T-helper 2 cell (primary cell): ENCODE measurements at regions not wholly inside any gene's neighbourhood (a gene's known extent, or its start where the extent isn't known, plus 50 kb on each side); places are given as distances from the start of the nearest gene placed in this dataset.

ENCODE experiments used
- DNase-seq, 5 experiments: peaks; one replicate each; pipeline versions ENCODE4 v3.0.0 to v3.0.0-alpha.2; 2012 to 2022

- DNase-seq, result no peak
Measured at GRCh38 chr6:1054653-1055014, 257.3 kb upstream of the FOXQ1 start.

DNA sequence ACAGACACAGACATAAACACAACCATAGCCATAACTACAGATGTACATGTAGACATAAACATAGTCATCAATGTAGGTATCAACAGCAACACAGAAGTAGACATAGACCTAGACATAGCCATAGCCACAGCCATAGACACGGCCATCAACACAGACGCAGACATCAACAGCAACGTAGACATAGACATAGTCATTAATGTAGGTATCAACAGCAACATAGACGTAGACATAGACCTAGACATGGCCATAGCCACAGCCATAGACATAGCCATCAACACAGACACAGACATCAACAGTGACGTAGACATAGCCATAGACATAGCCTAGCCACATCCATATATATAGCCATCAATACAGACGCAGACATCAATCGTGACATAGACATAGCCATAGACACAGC, 258.3 kb upstream of the FOXQ1 start:
- no peak for DNase-seq

DNA sequence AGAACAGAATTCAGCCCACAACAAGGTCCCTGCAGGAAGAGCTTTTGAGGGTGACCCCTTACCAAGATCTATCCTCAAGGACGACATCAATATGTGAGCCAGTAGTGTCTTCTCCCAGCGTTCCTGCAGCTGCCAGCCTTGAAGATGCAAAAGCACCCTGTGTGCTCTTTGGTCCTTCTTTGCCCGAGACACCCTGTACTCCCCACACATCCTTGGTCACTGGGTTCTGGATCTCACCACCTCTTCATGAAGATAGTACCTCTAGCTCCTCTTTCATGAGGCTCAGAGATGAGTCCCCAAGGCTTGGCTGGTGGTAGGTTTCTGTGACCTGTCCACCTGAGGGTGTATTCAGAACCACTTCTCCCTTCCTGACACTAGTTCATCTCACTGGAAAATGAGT, 259.6 kb upstream of the FOXQ1 start:
- no peak for DNase-seq

DNA sequence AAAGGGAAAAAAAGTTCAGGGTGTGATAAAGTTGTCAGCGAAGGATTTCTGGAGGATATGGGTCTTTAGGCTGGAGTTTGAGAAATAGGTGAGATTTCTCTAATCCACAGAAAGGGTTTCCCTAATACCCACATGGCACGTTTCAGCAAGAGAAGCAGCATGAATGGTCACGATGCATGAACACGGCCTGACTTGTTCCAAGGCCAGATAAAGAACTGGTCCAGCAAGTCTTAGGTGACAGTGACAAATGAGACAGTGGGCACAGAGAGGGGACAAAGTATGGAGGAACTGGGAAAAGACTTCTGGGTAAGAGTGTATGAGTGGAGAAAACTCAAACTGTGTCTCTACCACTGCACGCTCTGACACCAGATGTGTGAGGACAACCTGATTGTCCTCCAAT, 262.0 kb upstream of the FOXQ1 start:
- DNase-seq, result no peak

GRCh38 chr6:1049170-1049569, 262.7 kb upstream of the FOXQ1 start:
- DNase-seq, result no peak

DNA sequence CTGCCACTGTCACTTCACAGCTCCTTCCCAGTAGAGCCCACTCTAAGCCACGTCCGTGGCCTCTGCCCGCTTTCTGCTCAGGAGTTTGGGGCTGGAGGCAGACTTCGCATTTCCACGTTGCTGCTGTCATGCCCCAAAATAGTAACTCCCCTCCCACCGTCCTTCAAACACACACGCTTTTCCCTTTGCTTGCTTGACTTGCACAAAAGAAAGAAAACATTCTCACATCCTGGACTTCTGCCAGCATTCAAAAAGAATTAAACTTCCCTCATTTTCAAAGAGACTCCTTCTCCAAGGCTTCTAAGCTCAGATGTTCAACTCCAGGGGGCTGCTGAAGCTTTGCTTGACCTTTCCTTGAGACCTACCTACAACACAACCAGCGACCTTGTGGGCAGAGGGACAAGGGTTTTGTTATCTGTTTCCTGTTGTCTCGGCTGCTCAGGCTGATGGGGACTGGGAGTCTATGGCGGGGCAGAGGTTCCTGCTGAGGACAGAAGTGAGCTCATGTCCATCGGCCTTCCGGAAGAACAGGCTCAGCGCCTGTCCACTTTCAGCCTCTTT, 263.8 kb upstream of the FOXQ1 start:
- no peak for DNase-seq

GRCh38 chr6:1045239-1045638, 266.7 kb upstream of the FOXQ1 start:
- DNase-seq, result no peak

DNA sequence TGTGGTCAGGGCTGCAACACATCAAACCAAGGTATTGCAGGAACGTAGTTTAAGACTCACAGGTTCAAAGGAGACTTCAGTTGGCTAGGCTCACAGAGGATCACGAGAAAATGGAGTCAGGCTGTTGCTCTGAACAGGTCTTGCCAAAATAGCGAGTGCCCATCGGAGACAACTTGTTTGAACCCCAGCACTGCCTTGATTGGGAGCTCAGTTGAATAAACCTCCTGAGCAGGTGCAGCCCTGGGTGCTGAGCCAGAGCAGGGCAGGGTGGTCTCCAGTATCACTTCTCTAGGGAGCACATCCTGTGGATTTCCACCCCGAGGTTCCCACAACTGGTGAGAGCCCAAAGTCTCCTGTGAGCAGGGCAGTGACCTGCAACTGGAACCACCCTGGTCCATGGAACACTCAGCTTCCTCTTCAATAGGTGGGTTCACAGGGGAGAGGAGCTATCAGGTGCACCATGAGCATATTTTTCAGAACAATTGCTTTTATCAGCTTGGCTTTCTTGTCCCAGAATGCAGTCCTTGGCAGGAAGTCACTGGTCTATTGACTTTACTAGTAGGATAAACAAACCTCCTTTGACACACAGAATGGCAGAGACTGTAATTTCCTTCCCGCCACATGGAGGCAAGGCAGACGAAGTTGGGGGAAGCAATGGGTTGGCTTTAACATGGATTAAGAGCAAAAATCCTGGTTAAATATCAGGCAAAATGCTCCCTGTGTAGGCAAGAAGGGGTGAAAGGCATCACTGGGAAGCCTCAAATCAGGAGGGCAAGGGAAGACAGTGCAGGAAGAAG, 267.7 kb upstream of the FOXQ1 start:
- no peak for DNase-seq

DNA sequence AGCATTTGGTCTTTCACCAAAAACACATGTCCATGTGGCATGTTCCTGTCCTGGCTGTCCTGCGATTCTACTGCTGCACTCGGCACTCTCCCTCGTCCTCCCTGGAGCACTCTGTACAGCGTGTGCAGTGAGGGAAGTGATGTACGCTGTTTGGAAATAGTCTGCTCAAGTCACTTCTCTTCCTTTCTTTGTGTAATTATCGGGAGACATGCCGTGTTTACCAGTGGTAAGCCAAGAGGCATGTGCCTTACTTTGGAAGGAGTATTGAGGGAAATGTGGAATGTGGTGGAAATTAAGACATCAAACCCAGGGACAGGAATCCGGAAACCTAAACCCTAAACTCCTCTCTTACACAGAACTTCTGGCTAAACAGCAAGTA, 268.5 kb upstream of the FOXQ1 start:
- DNase-seq, result no peak

- no peak for DNase-seq
Measured at GRCh38 chr6:1042583-1043457, 269.1 kb upstream of the FOXQ1 start.

- no peak for DNase-seq
Measured at GRCh38 chr6:1040393-1040792, 271.5 kb upstream of the FOXQ1 start.

GRCh38 chr6:1039746-1040145, 272.2 kb upstream of the FOXQ1 start:
- no peak for DNase-seq

- DNase-seq, result no peak
Measured at GRCh38 chr6:1039191-1039590, 272.7 kb upstream of the FOXQ1 start.

DNA sequence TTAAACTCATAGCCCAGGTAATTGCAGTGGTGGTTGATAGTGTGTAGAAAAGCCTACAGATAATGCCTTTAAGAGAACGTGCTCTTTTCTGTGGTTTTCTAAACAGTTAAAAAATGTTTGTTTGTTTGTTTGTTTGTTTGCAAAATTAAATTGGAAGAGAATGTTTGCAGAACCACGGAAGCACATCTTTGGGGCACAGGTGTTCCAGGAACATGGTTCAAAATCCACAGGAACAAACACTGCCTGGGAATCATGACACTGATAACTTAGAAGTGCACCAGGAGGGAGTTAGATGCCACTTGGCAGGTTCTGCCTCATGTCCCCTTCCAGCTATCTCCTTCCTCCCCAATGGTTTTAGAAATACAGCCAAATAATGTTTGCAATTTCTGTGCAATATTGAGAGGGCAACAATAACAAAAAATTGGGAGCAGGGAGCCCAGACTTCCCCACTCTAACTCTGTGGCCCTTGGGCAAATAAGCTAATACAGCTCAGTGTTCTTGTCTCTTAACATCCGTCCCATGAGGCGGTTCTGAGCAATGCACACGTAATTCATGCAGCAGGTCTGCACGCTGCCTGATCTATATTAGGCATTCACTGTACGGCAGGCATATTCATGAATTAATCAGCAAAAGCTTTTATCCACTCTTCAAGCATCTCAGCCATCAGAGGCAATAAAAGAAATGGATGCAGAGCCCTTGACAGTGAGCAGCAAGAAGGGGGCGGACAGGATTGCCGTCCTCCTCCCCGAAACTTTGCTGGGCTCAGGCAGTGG, 274.3 kb upstream of the FOXQ1 start:
- no peak for DNase-seq

- DNase-seq, result no peak
Measured at GRCh38 chr6:1035401-1035800, 276.5 kb upstream of the FOXQ1 start.

DNA sequence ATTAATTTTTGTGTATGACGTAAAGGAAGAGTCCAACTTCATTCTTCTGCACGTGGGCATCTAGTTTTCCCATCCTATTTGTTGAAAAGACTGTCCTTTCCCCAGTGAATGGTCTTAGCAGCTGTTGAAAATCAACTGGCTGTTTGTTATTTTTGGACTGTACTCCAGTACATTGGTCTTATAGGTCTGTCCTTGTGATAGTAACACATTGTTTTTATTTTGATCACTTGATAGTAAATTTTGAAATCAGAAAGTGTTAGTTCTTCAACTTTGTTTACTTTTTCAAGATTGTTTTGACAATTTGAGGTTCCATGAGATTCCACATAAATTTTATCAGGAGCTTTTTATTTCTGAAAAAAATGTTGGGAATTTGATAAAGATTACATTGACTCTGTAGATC, 280.2 kb upstream of the FOXQ1 start:
- DNase-seq, result no peak

- no peak for DNase-seq
Measured at GRCh38 chr6:1029141-1029540, 282.8 kb upstream of the FOXQ1 start.

DNA sequence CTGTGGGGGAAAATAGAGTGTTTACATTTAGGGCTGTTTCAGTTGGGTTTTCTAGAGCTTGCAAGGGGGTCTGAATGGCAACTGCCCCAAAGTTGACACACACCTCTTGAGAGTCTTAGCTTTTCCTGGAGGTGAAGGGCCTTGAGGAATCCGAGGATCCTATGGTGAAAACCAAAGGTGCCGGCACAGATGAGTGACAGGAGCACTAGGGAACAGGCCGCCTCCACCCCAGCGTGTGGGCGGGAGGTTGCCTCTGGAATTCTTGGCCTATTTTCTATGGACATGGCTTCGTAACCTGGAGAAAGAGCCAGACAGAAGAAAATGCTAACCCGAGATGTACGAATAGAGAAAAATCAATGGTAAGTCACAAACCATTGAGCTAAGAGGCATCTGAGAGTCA, 283.2 kb upstream of the FOXQ1 start:
- DNase-seq, result no peak

DNA sequence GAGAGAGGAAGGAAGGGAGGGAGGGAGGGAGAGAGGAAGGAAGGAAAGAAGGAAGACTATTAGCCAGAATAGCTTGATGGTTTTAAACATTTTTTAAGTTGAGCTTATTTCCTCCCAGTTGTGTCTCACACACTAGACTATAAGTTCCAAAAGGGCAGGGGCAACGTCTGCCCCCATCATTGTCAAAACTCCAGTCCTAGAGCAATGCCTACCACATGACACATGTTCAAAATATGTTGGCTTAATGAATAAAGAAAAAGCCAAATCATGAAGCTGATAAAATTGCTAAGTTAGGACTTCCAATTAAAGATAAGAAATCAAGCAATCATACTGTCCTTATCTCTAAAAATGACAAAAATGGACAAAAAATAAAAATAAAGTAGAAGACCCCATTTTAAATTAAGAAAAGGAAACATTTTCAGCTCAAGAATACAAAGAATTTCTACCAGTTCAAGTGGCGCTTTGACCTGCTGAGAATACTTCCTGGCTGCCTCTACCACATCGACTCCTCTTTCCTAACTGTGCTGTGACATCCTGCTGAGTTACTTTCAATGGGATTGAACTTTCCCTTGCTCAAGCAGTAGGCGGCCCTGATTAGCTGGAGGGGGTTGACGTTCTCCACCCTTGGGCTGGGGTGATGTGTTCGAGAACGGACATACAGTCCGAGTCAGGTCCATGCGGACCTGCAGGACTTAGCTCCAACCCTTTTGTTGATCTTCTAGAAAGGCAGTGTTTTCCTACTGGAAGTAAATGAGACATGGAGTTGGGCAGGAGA, 283.9 kb upstream of the FOXQ1 start:
- DNase-seq, result no peak

- DNase-seq, result no peak
Measured at GRCh38 chr6:1027109-1027794, 284.6 kb upstream of the FOXQ1 start.

DNA sequence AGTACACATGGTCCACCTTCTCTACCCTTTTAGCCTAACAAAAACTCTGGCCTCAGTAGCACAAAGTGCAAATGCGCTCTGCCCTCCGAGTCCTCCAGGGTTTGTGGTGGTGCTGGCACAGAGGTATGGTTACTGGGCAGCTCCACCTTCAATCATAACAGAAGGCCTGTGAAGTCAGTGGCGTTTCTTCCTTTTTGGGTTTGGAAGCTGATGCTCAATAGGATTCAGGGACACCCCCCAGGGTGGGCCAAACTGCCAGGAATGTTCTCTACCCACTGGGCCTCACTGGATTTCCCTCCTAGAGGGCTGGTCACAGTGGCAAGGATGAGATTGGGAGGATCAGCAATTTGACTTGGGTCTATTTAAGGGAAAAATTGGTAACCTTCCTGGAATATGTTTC, 286.1 kb upstream of the FOXQ1 start:
- no peak for DNase-seq

GRCh38 chr6:1024587-1024986, 287.3 kb upstream of the FOXQ1 start:
- DNase-seq, result peak in 1 of 5 experiments; percentile 7
